ENCODE measurements at regions not wholly inside any gene's neighbourhood (a gene's known extent, or its start where the extent isn't known, plus 50 kb on each side); places are given as distances from the start of the nearest gene placed in this dataset.

GRCh38 chr16:27685807-27686206 lies 135.9 kb downstream of the KATNIP start:
- DNase-seq (ENCODE audit: low spot score) = no peak

- DNase-seq (ENCODE audit: low spot score) = no peak
Observed at GRCh38 chr16:27686926-27687325, 137.0 kb downstream of the KATNIP start.

- DNase-seq (ENCODE audit: low spot score) = no peak
Observed at GRCh38 chr16:27687605-27688004, 137.7 kb downstream of the KATNIP start.

GRCh38 chr16:27689711-27690110 lies 139.8 kb downstream of the KATNIP start:
- DNase-seq (ENCODE audit: low spot score) = no peak

GRCh38 chr16:27690608-27691007 lies 140.7 kb downstream of the KATNIP start:
- peak; percentile 44 for DNase-seq (ENCODE audit: low spot score)

- no peak for DNase-seq (ENCODE audit: low spot score)
Observed at GRCh38 chr16:27691721-27692120, 141.8 kb downstream of the KATNIP start.

GRCh38 chr16:27692576-27692975 lies 142.6 kb downstream of the KATNIP start:
- DNase-seq (ENCODE audit: low spot score) = no peak

GRCh38 chr16:27695161-27695560 lies 145.2 kb downstream of the KATNIP start:
- DNase-seq (ENCODE audit: low spot score) = no peak

- peak; percentile 63 for DNase-seq (ENCODE audit: low spot score)
Observed at GRCh38 chr16:27698266-27698665, 148.3 kb downstream of the KATNIP start.

GRCh38 chr16:27698746-27699145 lies 148.8 kb downstream of the KATNIP start:
- DNase-seq (ENCODE audit: low spot score) = no peak

- DNase-seq (ENCODE audit: low spot score) = no peak
Observed at GRCh38 chr16:27699540-27699939, 149.6 kb downstream of the KATNIP start.

GRCh38 chr16:27700304-27700995 lies 150.5 kb downstream of the KATNIP start:
- DNase-seq (ENCODE audit: low spot score) = no peak

- DNase-seq (ENCODE audit: low spot score) = no peak
Observed at GRCh38 chr16:27701381-27701780, 151.4 kb downstream of the KATNIP start.

GRCh38 chr16:27703121-27703520 lies 153.2 kb downstream of the KATNIP start:
- no peak for DNase-seq (ENCODE audit: low spot score)

GRCh38 chr16:27703545-27703944 lies 153.6 kb downstream of the KATNIP start:
- no peak for DNase-seq (ENCODE audit: low spot score)

GRCh38 chr16:27704252-27704651 lies 154.3 kb downstream of the KATNIP start:
- DNase-seq (ENCODE audit: low spot score) = no peak

- DNase-seq (ENCODE audit: low spot score) = no peak
Observed at GRCh38 chr16:27706156-27706865, 156.4 kb downstream of the KATNIP start.

GRCh38 chr16:27706866-27707685 lies 157.1 kb downstream of the KATNIP start:
- DNase-seq (ENCODE audit: low spot score) = no peak

GRCh38 chr16:27708651-27709050 lies 158.7 kb downstream of the KATNIP start:
- DNase-seq (ENCODE audit: low spot score) = no peak

GRCh38 chr16:27712251-27712711 lies 162.3 kb downstream of the KATNIP start:
- no peak for DNase-seq (ENCODE audit: low spot score)

GRCh38 chr16:27717726-27718125 lies 167.8 kb downstream of the KATNIP start:
- DNase-seq (ENCODE audit: low spot score) = no peak

- no peak for DNase-seq (ENCODE audit: low spot score)
Observed at GRCh38 chr16:27718201-27719105, 168.5 kb downstream of the KATNIP start.
